ES-I3 (cell line): ENCODE measurements at regions not wholly inside any gene's neighbourhood (a gene's known extent, or its start where the extent isn't known, plus 50 kb on each side); places are given as distances from the start of the nearest gene placed in this dataset.
"Not testable (repeated sequence)": the region's sequence is repeated elsewhere in the genome, so short reads cannot be mapped to it uniquely, and the experiment has no call there.

Experiments
- H3K36me3 ChIP-seq: 2 replicates; pipeline ENCODE4 v1.6.1; 2013; ENCODE audit warnings: mild to moderate bottlenecking, low read length, control low read depth, moderate library complexity; ENCODE audit not compliant: insufficient read depth
- H3K4me1 ChIP-seq: 2 replicates; pipeline ENCODE4 v1.6.1; 2013; ENCODE audit warnings: mild to moderate bottlenecking, control low read depth, low read length; ENCODE audit not compliant: insufficient read depth
- H3K9ac ChIP-seq: 2 replicates; pipeline ENCODE4 v1.6.1; 2013; ENCODE audit warnings: low read depth, mild to moderate bottlenecking, low read length, moderate library complexity
- H3K9me3 ChIP-seq: 2 replicates; pipeline ENCODE4 v1.6.1; 2013; ENCODE audit warnings: mild to moderate bottlenecking, low read length, moderate library complexity; ENCODE audit not compliant: control insufficient read depth, insufficient read depth

DNA sequence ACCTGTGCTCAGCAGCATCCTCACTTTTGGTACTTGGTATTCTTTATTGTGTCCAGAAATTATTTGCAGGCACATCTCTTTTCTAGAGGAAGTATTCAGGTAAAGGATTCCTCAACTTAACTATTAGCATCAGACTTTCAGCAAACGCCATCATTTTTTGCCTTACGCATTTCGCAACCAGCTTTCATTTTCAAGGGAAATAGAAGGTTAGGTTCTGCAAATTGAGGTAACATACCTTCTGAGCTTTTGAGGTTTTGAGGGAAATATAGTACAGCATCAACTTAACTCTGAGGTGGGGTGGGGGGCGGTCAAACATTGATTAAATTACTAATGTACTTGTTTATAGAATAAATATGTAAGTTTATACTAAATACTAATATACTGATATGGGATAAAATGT is 243.6 kb upstream of the RIMS1 start:
- H3K36me3 ChIP-seq: no peaks in the 10 kb centered on the region
- H3K9me3 ChIP-seq: no peaks in the 10 kb centered on the region; the same call in 1 of the 2 replicates
- H3K9ac ChIP-seq: no peak overlapping the region
- H3K4me1 ChIP-seq: no peaks in the 10 kb centered on the region

DNA sequence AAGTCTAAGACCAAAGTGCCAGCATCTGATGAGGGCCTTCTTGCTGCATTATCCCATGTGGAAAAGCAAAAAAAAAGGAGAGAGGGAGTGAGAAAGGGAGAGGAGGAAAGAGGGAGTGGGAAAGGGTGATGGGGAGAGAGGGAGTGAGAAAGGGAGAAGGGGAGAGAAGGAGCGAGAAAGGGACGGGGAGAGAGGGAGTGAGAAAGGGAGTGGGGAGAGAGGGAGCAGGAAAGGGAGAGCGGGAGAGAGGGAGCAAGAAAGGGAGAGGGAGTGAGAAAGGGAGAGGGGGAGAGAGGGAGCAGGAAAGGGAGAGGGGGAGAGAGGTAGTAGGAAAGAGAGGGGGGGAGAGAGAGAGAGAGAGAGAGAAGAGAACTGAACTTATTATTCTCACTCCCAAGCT is 241.1 kb upstream of the RIMS1 start:
- Histone ChIP-seq H3K9ac (no peak overlapping the region), H3K4me1 (no peaks in the 10 kb centered on the region), H3K36me3 (no peaks in the 10 kb centered on the region), H3K9me3 (no peaks in the 10 kb centered on the region; the same call in 1 of the 2 replicates)

DNA sequence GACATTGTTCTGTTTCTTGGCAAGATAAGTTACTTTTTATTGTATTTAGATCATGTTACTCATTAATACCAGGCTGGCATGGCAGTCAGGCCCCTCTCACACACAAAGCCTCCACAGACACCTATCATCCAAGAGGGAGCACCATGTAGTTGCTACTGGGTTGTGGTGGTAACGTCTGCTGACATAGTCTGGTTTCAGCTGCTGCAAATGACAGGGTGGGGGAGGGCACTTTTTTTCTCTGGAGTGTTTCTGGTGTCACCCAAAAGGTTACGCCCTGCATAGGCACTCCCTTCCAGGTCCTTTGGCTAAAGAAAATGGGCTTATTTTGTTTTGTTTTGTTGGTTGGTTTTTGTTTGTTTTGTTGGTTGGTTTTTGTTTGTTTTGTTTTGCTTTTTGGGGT is 236.4 kb upstream of the RIMS1 start:
- no peak overlapping the region for H3K9ac ChIP-seq
- no peaks in the 10 kb centered on the region; the same call in 1 of the 2 replicates for H3K9me3 ChIP-seq
- no peaks in the 10 kb centered on the region for H3K4me1 ChIP-seq
- no peaks in the 10 kb centered on the region for H3K36me3 ChIP-seq

DNA sequence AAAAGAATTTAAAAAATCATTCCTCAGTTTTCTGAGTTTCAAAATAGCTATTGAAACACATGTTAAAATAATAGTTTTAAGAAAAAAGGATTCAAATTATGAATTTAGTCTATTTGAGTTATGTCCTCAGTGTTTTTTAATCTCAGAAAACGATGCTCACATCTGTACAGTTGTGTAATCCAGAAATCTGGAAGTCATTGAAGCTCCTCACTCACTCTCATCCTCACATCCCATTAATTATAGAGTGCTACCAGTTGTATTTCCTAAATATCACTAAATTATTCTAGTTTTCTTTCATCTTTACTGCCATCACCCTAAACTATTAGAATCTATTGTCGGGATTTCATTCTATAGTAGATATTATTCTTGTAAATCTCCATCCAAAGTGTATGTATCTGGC is 234.7 kb upstream of the RIMS1 start:
- Histone ChIP-seq H3K9me3 (no peaks in the 10 kb centered on the region; the same call in 1 of the 2 replicates), H3K36me3 (no peaks in the 10 kb centered on the region), H3K4me1 (no peaks in the 10 kb centered on the region), H3K9ac (no peak overlapping the region)

DNA sequence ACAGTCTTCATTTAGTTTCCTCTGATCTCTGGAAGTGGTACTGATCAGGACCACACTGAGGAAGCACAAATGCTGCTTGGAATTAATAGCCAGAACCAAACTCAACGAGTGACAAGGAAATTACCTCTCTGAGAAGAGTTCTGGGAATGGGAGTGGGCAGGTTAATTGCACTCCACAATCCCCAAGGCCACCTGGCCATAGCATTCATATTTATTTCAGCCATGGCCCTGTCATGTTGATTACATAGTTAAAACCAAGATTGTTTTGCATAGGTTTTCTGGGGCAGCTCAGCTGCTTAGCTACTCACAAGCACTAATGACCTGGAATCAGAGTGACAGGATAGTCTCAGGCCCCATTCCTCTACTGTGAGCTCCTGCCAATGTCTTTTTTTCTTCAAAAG is 230.2 kb upstream of the RIMS1 start:
- H3K9ac ChIP-seq: no peak overlapping the region
- H3K9me3 ChIP-seq: no peaks in the 10 kb centered on the region
- H3K4me1 ChIP-seq: no peaks in the 10 kb centered on the region
- H3K36me3 ChIP-seq: no peaks in the 10 kb centered on the region

DNA sequence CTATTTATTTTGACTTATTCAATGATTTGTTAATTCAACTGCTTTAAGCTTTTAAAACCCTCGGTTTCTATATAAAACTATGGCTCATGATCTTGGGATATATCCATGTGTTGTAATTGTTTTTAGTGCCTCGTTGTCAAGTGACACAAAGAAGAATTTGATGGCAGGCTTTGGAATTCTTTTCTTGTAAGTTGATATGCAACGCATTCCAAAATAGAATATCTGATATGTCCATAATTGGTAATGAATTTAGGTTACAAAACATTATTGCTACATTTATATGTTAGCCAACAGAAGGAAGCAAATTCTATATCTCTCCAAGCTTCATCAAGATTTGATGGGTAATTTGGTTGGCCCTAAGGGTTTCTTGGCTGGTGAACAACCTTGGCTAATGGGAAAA is 220.4 kb upstream of the RIMS1 start:
- H3K9me3 ChIP-seq: no peaks in the 10 kb centered on the region; the same call in 1 of the 2 replicates
- H3K36me3 ChIP-seq: no peaks in the 10 kb centered on the region
- H3K4me1 ChIP-seq: no peaks in the 10 kb centered on the region

DNA sequence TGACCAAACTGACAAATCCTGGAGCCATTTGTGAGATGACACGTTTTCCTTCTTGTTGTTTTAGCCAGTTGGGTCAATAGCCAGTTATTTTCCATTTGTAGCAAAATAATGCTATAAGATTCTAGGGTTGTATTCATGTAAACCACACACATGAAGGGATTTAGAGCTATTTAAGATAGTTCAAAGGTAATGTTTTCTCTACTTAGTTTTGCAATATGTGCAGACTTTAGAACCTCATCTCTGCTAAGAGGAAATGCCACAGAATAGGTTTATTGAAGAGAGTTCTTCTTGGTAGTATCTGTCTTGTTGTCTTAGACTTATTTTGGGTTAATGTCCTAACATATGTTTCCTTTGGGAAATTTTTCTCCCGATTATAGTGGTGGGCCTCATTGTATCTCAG is 213.5 kb upstream of the RIMS1 start:
- H3K9ac ChIP-seq: no peak overlapping the region

More for the DNA sequence above, 220.4 kb upstream of the RIMS1 start:
- no peak overlapping the region for H3K9ac ChIP-seq

DNA sequence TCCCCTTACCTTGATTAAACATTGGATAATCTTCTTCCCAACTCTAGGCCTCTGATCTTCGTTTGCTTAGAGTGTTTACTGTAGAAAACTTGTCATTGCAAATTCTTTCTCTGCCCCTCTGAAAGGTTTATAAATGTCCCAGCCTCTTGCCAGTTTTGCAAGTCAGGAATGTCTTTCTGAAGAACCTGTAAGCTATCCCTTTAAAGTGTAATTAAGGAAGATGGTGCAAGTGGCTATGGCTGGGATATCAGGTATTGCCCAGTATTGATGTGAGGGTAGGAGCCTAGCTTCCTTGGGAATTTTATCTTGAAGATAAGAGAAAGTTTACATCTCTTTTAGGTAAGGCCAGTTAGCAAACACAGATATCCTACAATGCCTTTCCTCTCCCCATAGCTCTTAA is 211.0 kb upstream of the RIMS1 start:
- Histone ChIP-seq H3K36me3 (no peaks in the 10 kb centered on the region), H3K9me3 (no peaks in the 10 kb centered on the region), H3K9ac (no peak overlapping the region), H3K4me1 (no peaks in the 10 kb centered on the region)

More for the DNA sequence above, 213.5 kb upstream of the RIMS1 start:
- Histone ChIP-seq H3K36me3 (no peaks in the 10 kb centered on the region), H3K4me1 (no peaks in the 10 kb centered on the region), H3K9me3 (no peaks in the 10 kb centered on the region)

DNA sequence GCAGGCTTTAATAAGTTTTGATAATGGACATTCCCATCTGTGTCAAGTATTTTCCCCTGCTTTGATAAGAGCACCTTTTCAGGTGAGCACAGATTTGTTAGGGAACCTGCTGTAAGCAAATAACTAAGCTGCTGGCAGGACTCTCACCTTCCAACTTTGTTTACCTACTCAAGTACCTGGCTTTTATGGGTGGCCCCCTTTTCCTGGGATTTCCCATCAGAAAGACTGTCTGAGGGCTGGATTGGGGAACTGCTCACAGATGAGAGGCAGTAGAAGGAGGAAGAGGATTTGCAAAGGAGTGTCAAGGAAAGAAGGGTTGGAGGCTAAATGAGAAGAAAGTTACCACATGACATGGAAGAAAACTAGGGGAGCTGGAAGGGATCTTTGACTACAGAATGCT is 210.1 kb upstream of the RIMS1 start:
- Histone ChIP-seq H3K9me3 (no peaks in the 10 kb centered on the region), H3K9ac (no peak overlapping the region), H3K4me1 (no peaks in the 10 kb centered on the region), H3K36me3 (no peaks in the 10 kb centered on the region)

DNA sequence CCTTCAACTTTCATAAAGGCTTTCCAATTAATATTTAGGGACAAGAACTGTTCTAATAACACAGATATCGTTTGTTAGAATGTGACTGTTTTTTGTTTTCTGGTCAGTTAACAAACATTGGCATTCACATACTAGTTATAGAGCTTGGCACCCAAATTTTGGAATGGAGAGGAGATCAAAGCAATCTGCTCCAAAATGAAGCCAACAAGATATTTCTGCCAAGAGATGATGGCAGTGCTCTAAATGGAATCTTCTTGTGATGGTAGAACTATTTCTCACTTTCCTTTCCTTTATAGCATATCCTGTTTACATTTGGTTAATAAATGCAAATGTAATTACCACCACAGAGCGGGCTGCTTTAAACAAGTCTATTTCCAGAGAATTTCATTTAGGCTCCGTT is 208.3 kb upstream of the RIMS1 start:
- Histone ChIP-seq H3K9me3 (no peaks in the 10 kb centered on the region), H3K4me1 (no peaks in the 10 kb centered on the region), H3K36me3 (no peaks in the 10 kb centered on the region), H3K9ac (no peak overlapping the region)

DNA sequence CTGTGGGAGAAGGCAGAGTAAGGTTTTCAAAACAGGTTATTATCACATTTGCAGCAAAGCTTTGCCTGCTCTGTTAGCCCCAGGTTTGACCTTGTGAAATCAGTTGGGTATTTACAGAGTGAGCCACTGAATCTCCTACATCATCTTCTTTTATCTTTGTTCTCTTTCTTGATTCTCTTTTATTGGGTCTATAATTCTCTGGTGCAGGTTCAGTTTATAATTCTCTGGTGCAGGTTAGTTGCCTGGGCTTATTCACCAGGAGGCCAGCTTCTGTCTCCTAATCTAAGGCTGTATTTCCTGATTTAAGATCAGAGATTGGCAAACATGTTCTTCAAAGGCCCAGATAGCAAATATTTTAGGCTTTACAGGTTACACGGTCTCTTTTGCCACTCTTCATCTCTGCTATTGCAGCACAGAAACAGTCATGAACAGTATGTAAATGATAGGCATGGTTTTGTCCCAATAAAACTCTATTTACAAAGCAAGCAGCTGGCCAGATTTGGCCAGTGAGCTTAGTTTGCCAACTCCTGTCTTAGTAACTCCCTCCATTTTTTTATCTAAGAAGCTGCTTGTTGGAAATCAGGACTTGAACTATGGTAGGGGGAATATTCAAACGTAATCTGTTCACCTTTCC is 205.0 kb upstream of the RIMS1 start:
- H3K4me1 ChIP-seq: no peaks in the 10 kb centered on the region
- no peaks in the 10 kb centered on the region for H3K36me3 ChIP-seq
- no peaks in the 10 kb centered on the region for H3K9me3 ChIP-seq
- H3K9ac ChIP-seq: no peak overlapping the region

DNA sequence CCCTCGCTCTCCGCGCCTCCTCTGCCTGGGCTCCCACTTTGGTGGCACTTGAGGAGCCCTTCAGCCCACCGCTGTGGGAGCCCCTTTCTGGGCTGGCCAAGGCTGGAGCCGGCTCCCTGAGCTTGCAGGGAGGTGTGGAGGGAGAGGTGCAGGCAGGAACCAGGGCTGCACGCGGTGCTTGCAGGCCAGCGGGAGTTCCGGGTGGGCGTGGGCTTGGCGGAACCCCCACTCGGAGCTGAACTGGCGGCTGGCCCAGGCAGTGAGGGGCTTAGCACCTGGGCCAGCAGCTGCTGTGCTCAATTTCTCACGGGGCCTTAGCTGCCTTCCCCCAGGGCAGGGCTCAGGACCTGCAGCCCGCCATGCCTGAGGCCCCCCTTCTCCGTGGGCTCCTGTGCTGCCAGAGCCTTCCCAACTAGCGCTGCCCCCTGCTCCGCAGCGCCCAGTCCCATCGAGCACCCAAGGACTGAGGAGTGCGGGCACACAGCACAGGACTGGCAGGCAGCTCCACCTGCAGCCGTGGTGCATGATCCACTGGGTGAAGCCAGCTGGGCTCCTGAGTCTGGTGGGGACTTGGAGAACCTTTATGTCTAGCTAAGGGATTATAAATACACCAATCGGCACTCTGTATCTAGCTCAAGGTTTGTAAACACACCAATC is 200.2 kb upstream of the RIMS1 start:
- H3K9me3 ChIP-seq, H3K9ac ChIP-seq, H3K36me3 ChIP-seq: not testable (repeated sequence)

DNA sequence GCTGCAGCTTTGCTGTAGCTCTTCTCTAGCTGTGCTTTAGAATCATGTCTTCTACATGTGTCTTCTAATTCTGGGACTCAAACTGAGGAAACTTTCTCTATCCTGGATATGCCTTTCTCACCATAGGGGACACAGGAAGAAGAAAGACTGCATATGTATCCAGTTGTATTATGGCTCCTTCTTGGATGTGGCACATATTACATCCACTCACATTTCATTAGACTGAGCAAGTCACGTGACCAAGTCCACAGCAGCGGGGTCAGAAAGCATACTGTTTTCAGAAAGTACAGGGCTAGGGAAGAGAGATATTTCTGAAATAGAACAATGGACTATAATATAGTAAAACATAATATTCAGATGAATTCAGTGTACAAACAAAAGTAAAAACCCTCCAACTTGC is 187.6 kb upstream of the RIMS1 start:
- Histone ChIP-seq H3K4me1 (no peaks in the 10 kb centered on the region), H3K9me3 (no peaks in the 10 kb centered on the region), H3K9ac (no peak overlapping the region), H3K36me3 (no peaks in the 10 kb centered on the region)

More for the DNA sequence above, 200.2 kb upstream of the RIMS1 start:
- H3K4me1 ChIP-seq: not testable (repeated sequence)

DNA sequence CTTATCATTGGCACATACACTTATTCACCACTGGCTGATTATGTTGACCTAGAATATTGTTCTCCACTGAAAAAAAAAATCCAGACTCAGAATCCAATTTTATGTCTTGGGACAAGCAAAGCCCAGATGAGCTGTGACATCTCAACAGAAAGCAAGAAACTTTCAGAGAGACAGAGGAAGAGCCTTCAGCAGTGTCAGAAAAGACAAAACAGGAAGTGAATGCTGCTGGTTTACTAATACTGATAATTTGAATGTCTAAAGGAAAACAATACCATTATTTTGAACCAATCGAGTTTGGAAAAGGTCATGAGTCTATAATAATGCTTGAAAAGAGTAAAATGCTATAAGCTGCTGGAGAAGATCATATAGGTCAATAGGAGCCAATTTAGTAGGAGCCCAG is 179.8 kb upstream of the RIMS1 start:
- H3K9me3 ChIP-seq: no peaks in the 10 kb centered on the region
- no peak overlapping the region for H3K9ac ChIP-seq
- no peaks in the 10 kb centered on the region for H3K36me3 ChIP-seq
- peaks cover 7% of the 10 kb centered on the region; the same call in 1 of the 2 replicates for H3K4me1 ChIP-seq

DNA sequence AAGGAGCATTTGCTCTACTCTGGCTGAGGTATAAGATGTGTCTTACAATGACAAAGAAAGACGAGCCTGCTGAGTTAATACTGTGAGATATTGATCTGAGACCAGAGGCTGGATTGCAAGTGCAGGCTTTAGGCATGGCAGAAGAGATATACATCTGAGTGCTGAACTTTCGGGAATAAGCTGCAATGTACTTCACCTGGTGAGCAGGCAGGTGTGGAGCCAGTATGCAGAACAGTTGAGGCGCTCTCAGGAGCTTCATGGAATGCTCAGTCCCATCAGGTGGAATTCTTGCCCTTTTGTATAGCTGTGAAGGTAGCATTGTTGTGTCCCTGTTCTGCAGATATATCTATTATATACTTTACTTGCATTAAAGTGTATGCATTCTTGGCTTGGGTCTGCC is 179.3 kb upstream of the RIMS1 start:
- H3K36me3 ChIP-seq: no peaks in the 10 kb centered on the region
- H3K4me1 ChIP-seq: peaks cover 7% of the 10 kb centered on the region; the same call in 1 of the 2 replicates

More for the DNA sequence above, 179.3 kb upstream of the RIMS1 start:
- no peak overlapping the region for H3K9ac ChIP-seq
- no peaks in the 10 kb centered on the region for H3K9me3 ChIP-seq
